Calu3 (cell line): ENCODE measurements at regions not wholly inside any gene's neighbourhood (a gene's known extent, or its start where the extent isn't known, plus 50 kb on each side); places are given as distances from the start of the nearest gene placed in this dataset.

Source experiments
- BruUV-seq: library from RNA; stranded (reverse); fragments of 400-500 nt; replicated peaks from 2 replicates; lab custom pipeline; 2021; lab: Mats Ljungman, UMichigan
- CTCF ChIA-PET: fragments of 300-600 bp; sonication (Branson Sonifier 250); formaldehyde crosslinking; loops from one replicate; lab custom pipeline; 2022; ENCODE audit warnings: antibody characterized with exemption; lab: Charles Lee
- DNase-seq: peaks from one replicate; pipeline ENCODE4 v3.0.0; 2022
- H3K27ac Mint-ChIP-seq: one replicate; pipeline ENCODE4 v1.8.0; 2022; ENCODE audit warnings: mixed read lengths; ENCODE audit not compliant: unreplicated experiment
- H3K27me3 Mint-ChIP-seq: one replicate; pipeline ENCODE4 v1.8.0; 2022; ENCODE audit warnings: mixed read lengths; ENCODE audit not compliant: unreplicated experiment
- H3K36me3 Mint-ChIP-seq: one replicate; pipeline ENCODE4 v1.8.0; 2022; ENCODE audit warnings: mild to moderate bottlenecking, moderate library complexity, mixed read lengths; ENCODE audit not compliant: insufficient read depth, unreplicated experiment
- H3K4me1 Mint-ChIP-seq: one replicate; pipeline ENCODE4 v1.8.0; 2022; ENCODE audit warnings: mild to moderate bottlenecking, low read depth, mixed read lengths; ENCODE audit not compliant: unreplicated experiment
- H3K4me3 Mint-ChIP-seq: one replicate; pipeline ENCODE4 v1.8.0; 2022; ENCODE audit warnings: mild to moderate bottlenecking, low read depth, moderate library complexity, mixed read lengths; ENCODE audit not compliant: unreplicated experiment
- H3K9me3 Mint-ChIP-seq: one replicate; pipeline ENCODE4 v1.8.0; 2022; ENCODE audit warnings: low read depth, mixed read lengths; ENCODE audit not compliant: unreplicated experiment
- CTCF ChIP-seq: fragments of 200-600 bp; IDR thresholded peaks from one replicate; pipeline ENCODE4 v1.8.0; 2022; ENCODE audit warnings: antibody characterized with exemption; ENCODE audit not compliant: unreplicated experiment
- intact Hi-C: fragments of 100-400 bp; cut with micrococcal nuclease; formaldehyde crosslinking; loops from one replicate; pipeline ENCODE4 v1.10.0; 2022; ENCODE audit not compliant: unreplicated experiment

GRCh38 chr7:10721289-10721688 lies 252.4 kb upstream of the PHF14 start:
- H3K27me3 Mint-ChIP-seq, result no peaks in the 10 kb centered on the region
- H3K4me1 Mint-ChIP-seq, result no peaks in the 10 kb centered on the region
- no TSS peak for BruUV-seq
- intact Hi-C loops, result no loop called here
- no peak overlapping the region for H3K4me3 Mint-ChIP-seq
- H3K27ac Mint-ChIP-seq, result no peak overlapping the region
- DNase-seq, result no peak
- no peak for TF ChIP-seq CTCF
- peaks cover 5% of the 10 kb centered on the region for H3K9me3 Mint-ChIP-seq
- H3K36me3 Mint-ChIP-seq, result no peaks in the 10 kb centered on the region
- CTCF ChIA-PET, result interaction anchor here (1.2 kb wide), 1 partner anchor 12 kb away, joined by 3 read pairs; no protein-coding TSS in a partner anchor

- no TSS peak for BruUV-seq
- Mint-ChIP-seq H3K9me3 (peaks cover 3% of the 10 kb centered on the region), H3K4me1 (no peaks in the 10 kb centered on the region), H3K27ac (no peak overlapping the region), H3K27me3 (no peaks in the 10 kb centered on the region), H3K36me3 (no peaks in the 10 kb centered on the region), H3K4me3 (no peak overlapping the region)
- intact Hi-C loops, result no loop called here
- no peak for TF ChIP-seq CTCF
- CTCF ChIA-PET, result interaction anchor here (0.9 kb wide), 1 partner anchor 601 kb away, joined by 3 read pairs; no protein-coding TSS in a partner anchor
- DNase-seq, result no peak
Measured at GRCh38 chr7:10723832-10724231, 249.8 kb upstream of the PHF14 start.

GRCh38 chr7:10724449-10724848 lies 249.2 kb upstream of the PHF14 start:
- CTCF ChIA-PET, result interaction anchor here (0.9 kb wide), 1 partner anchor 600 kb away, joined by 3 read pairs; no protein-coding TSS in a partner anchor
- Mint-ChIP-seq H3K9me3 (peaks cover 3% of the 10 kb centered on the region), H3K27ac (no peak overlapping the region), H3K4me1 (no peaks in the 10 kb centered on the region), H3K36me3 (no peaks in the 10 kb centered on the region), H3K27me3 (no peaks in the 10 kb centered on the region), H3K4me3 (no peak overlapping the region)
- DNase-seq, result no peak
- BruUV-seq, result no TSS peak
- TF ChIP-seq CTCF, result no peak
- intact Hi-C loops, result no loop called here

GRCh38 chr7:10727636-10728035 lies 246.0 kb upstream of the PHF14 start:
- CTCF ChIA-PET, result no interaction called here
- H3K4me3 Mint-ChIP-seq, result no peak overlapping the region
- no peak overlapping the region for H3K27ac Mint-ChIP-seq
- H3K4me1 Mint-ChIP-seq, result no peaks in the 10 kb centered on the region
- no TSS peak for BruUV-seq
- intact Hi-C loops, result no loop called here
- H3K36me3 Mint-ChIP-seq, result no peaks in the 10 kb centered on the region
- no peaks in the 10 kb centered on the region for H3K27me3 Mint-ChIP-seq
- DNase-seq, result no peak
- TF ChIP-seq CTCF, result no peak
- H3K9me3 Mint-ChIP-seq, result peaks cover 3% of the 10 kb centered on the region
